ENCODE measurements at regions not wholly inside any gene's neighbourhood (a gene's known extent, or its start where the extent isn't known, plus 50 kb on each side); places are given as distances from the start of the nearest gene placed in this dataset.
A peak's percentile ranks its signal among the peaks of the same experiment; 100 is the strongest.

DNA sequence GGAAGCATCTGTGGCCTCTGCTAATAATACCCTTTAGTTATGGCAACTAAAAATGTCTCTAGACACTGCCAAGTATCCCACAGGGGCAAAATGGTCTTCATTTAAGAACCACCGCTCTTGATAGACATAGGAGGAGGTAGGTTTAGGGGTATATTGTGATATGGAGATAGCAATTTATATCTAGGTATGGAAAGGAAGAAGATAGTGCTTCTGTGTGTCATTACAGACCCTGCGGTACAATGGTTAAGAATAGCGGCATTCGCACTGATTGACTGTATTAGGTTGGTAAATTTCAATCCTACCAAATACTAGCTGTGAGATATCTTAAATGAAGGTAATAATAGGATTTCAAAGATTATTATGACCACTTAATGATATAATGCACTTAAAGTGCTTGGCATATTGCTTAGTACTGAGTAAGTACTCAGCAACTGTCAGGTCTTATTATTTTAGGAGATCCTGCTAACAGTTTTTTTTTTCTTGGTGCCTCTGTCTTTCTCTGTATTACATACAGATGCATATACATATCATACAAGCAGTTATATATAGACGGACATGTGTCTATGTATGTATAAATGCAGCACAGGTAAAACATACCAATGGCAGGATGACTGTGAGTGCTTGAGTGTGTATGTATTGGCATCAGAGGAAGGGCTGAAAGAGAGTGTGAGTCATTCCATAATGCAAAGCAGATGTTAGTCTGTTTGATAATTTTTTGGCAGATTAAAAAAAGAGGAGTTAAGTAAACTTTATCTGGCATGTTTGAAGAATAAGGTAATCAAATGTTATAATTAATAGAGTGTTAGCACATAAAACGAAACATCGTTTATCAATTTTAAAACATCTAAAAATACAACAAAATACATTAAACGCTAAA, 50.0 kb upstream of the ITGB8 start:
- DNase-seq (ENCODE audit: low read depth, low spot score) (no peak), FAIRE-seq (peak; percentile 69)
- Histone ChIP-seq H3K9me3 (ENCODE audit: control insufficient read depth, low read depth, low read length) (no peaks in the 10 kb centered on the region), H3K4me3 (ENCODE audit: control insufficient read depth in 2 of 3, extremely low read depth in 1 of 3, insufficient read depth in 2 of 3, low read depth in 1 of 3, low read length in 3 of 3) (no peak overlapping the region), H3K36me3 (ENCODE audit: control insufficient read depth in 2 of 2, extremely low read depth in 1 of 2, insufficient read depth in 2 of 2, low read length in 2 of 2) (no peaks in the 10 kb centered on the region), H4K20me1 (ENCODE audit: control insufficient read depth, extremely low read depth, insufficient read depth, low read length) (no peaks in the 10 kb centered on the region), H3K27ac (ENCODE audit: control insufficient read depth, insufficient read depth, low read length) (no peak overlapping the region), H3K4me2 (ENCODE audit: control insufficient read depth, extremely low read depth, insufficient read depth, low read depth, low read length) (no peak overlapping the region), H2AFZ (ENCODE audit: control insufficient read depth, low read length) (peak overlapping the region; percentile 23), H3K4me1 (ENCODE audit: control insufficient read depth, extremely low read depth, insufficient read depth, low read length) (no peaks in the 10 kb centered on the region), H3K79me2 (ENCODE audit: control insufficient read depth, insufficient read depth, low read length) (no peaks in the 10 kb centered on the region), H3K9me1 (ENCODE audit: control insufficient read depth, extremely low read depth, insufficient read depth, low read length) (no peaks in the 10 kb centered on the region), H3K9ac (ENCODE audit: control insufficient read depth, extremely low read depth, insufficient read depth, low read length) (no peak overlapping the region), H3K27me3 (ENCODE audit: control insufficient read depth, extremely low read depth, insufficient read depth, low read length) (no peaks in the 10 kb centered on the region)
- TF ChIP-seq EZH2 (IDR thresholded peaks at IDR 0.05; ENCODE audit: low read length), result no peak
- TF ChIP-seq, protein P1, sequence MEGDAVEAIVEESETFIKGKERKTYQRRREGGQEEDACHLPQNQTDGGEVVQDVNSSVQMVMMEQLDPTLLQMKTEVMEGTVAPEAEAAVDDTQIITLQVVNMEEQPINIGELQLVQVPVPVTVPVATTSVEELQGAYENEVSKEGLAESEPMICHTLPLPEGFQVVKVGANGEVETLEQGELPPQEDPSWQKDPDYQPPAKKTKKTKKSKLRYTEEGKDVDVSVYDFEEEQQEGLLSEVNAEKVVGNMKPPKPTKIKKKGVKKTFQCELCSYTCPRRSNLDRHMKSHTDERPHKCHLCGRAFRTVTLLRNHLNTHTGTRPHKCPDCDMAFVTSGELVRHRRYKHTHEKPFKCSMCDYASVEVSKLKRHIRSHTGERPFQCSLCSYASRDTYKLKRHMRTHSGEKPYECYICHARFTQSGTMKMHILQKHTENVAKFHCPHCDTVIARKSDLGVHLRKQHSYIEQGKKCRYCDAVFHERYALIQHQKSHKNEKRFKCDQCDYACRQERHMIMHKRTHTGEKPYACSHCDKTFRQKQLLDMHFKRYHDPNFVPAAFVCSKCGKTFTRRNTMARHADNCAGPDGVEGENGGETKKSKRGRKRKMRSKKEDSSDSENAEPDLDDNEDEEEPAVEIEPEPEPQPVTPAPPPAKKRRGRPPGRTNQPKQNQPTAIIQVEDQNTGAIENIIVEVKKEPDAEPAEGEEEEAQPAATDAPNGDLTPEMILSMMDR (optimal IDR thresholded peaks at IDR 0.05 in 1 of 3, IDR thresholded peaks at IDR 0.05 in 1 of 3, conservative IDR thresholded peaks at IDR 0.05 in 1 of 3; ENCODE audit: extremely low read depth in 1 of 3, insufficient read depth in 2 of 3, low read length in 3 of 3), result no peak
- dilution Hi-C loops (cut with MboI; ENCODE audit: extremely low pct_ligation_motif_present, low sequenced_read_pairs), result no loop called here
